Fibroblast of the aortic adventitia (primary cell): ENCODE measurements at regions not wholly inside any gene's neighbourhood (a gene's known extent, or its start where the extent isn't known, plus 50 kb on each side); places are given as distances from the start of the nearest gene placed in this dataset.

Source experiments
- DNase-seq: peaks from one replicate; pipeline ENCODE4 v3.0.0-alpha.2; 2010; ENCODE audit warnings: low read depth
- H3K4me3 ChIP-seq: 2 replicates; pipeline ENCODE4 v1.5.1; 2011; ENCODE audit warnings: low read depth, mild to moderate bottlenecking, control low read depth, low read length, moderate library complexity
- TF ChIP-seq, protein P1 (sequence below): IDR thresholded peaks from 2 replicates; pipeline ENCODE4 v1.5.1; 2011; ENCODE audit warnings: mild to moderate bottlenecking, low read length, control low read depth, inconsistent platforms; ENCODE audit not compliant: insufficient read depth

DNA sequence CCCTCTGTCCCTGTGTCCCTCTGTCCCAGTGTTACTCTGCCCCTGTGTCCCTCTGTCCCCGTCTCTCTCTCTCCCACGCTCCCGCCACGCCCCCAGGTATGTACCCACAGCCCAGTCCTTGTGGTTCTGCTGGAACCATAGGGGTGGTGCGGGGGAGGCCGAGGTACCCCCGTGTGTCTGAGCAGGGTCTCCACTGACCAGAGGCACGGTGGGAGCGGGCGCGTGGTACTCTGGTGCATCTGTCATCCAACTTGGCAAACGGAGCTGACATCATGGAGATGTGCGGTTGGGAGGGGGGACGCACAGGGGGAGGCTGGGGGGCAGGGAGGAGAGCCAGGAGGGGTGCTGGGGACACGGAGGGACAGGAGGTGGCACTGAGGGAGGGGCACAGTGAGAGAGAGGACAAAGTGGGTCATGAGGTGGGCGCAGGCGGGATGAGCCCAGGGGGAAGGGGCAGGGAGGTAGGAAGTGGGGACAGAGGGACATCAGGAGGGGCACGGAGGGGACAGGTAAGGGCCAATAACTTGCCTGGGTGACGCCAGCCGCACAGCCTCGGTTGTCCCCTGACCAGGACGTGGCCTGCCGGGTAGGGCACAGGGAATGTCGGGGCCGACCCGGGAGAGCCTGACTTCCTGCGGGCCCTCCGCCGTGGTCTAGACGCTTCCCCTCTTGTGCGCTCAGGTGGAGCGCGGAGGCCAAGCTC, 163.6 kb upstream of the PDE10A start:
- no peak for DNase-seq
- TF ChIP-seq, protein P1, sequence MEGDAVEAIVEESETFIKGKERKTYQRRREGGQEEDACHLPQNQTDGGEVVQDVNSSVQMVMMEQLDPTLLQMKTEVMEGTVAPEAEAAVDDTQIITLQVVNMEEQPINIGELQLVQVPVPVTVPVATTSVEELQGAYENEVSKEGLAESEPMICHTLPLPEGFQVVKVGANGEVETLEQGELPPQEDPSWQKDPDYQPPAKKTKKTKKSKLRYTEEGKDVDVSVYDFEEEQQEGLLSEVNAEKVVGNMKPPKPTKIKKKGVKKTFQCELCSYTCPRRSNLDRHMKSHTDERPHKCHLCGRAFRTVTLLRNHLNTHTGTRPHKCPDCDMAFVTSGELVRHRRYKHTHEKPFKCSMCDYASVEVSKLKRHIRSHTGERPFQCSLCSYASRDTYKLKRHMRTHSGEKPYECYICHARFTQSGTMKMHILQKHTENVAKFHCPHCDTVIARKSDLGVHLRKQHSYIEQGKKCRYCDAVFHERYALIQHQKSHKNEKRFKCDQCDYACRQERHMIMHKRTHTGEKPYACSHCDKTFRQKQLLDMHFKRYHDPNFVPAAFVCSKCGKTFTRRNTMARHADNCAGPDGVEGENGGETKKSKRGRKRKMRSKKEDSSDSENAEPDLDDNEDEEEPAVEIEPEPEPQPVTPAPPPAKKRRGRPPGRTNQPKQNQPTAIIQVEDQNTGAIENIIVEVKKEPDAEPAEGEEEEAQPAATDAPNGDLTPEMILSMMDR = no peak
- H3K4me3 ChIP-seq = no peak overlapping the region

DNA sequence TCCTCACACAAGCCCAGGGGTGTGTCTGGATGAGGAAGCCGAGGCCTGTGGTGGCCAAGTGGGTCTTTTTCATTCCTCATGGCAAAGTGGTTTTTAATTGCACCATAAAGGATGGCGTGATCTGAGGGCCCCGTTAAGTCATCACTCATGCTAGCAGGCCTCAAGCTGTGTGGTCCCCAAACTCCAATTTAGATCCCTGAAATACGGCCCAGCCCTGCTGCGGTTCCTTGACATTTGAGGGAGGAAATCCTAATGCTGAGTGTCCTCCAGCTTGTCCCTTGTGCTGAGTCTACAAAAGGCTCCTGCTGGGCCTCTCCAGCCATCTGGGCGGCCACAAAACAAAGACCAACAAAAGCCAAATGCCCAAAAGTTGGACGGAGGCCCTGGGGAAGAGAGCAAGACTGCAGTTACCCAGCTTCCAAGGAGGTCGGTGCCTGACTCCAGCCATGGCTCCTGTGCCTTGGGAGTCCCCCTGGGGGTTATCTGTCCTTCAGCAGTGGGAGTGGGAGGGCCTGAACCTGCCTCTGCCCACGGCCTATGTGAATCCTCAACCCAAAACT, 162.3 kb upstream of the PDE10A start:
- TF ChIP-seq, protein P1 = no peak
- DNase-seq = no peak
- H3K4me3 ChIP-seq = no peak overlapping the region

DNA sequence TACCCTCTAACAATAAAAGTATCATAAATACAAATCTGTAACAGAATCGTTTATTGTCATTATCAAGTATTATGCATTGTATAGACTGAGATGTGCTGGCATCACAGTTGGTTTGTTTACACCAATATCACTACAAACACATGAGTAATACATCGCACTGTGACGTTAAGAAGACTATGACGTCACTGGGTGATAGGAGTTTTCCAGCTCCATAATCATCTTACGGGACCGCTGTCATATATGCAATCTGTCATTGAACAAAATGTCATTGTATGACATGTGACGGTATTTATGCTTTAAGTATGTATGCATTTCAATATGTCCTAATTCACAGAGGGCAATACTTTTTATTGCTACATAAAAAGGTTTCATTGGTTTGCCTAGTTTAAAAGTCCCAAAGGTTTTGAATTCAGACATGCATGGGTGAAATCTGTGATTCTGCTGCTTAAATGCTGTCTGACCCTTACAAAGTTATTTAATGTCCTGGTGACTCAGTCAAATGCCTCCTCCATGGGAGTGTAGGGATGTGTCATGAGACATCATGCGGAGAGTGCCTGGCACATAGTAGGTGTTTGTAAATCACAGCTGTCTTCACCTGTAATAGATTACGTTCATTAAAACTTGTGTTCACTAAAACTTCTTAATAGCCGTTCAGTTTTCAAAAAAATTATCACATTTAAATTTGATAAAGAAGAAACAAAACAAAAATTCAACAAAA, 160.7 kb upstream of the PDE10A start:
- H3K4me3 ChIP-seq = no peak overlapping the region
- no peak for DNase-seq
- TF ChIP-seq, protein P1 = no peak

DNA sequence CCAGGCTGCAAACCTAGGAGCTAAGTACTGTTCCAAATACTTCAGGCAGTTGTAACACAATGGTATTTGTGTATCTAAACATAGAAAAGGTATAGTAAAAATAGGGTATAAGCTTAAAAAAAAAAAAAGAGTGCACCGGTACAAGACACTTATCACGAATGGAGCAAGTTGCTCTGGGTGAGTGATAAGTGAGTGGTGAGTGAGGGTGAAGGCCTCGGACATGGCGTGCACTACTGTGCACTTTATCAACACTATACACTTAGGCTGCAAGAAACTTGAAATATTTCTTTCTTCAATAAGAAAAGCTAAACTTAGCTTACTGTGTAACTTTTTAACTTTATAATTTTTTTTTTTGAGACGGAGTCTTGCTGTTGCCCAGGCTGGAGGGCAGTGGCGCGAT, 159.5 kb upstream of the PDE10A start:
- TF ChIP-seq, protein P1 = no peak
- DNase-seq = no peak
- no peak overlapping the region for H3K4me3 ChIP-seq

DNA sequence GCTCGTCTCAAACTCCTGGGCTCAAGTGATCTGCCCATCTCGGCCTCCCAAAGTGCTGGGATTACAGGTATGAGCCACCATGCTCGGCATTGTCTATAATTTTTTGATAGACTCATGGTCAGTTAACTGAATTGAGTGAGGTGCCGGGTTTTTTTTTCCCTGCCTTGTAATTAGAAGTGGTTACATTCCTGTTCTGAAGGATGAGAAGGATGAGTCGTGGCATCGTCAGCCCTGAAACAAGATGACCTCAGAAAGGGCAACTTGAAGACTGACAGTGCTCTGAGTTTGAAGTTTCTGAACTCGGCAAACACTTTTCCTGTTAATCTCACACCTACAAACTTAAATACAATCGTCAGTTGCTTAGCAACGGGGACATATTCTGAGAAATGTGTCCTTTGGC, 158.7 kb upstream of the PDE10A start:
- no peak for DNase-seq
- H3K4me3 ChIP-seq = no peak overlapping the region
- TF ChIP-seq, protein P1 = no peak

DNA sequence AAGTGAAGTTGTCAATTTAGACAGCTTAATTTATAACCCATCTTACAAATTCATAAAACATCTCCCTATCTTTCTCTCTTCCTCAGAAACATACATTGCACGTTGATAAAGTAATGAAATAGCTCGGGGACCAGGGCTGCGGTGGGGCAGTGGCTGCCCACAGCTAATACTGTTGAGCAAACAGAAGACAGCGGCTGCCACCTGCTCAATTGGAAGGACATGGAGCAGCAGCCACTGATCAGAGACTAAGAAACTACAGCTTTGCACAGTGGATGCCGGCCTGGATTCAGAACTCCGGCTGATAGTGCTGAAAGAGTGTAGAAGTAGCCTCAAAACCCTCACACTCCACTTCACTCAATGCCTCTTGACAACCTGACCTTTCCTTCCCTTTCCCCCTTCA, 157.9 kb upstream of the PDE10A start:
- no peak for DNase-seq
- TF ChIP-seq, protein P1 = no peak
- H3K4me3 ChIP-seq = no peak overlapping the region
